OCI-LY1 (cell line): ENCODE measurements at regions not wholly inside any gene's neighbourhood (a gene's known extent, or its start where the extent isn't known, plus 50 kb on each side); places are given as distances from the start of the nearest gene placed in this dataset.

Experiments
- EZH2 ChIP-seq: fragments of 200-600 bp; sonication (generic), shearing (Covaris generic); IDR thresholded peaks from 2 replicates; pipeline ENCODE4 v1.8.0; 2017; ENCODE audit warnings: borderline replicate concordance, mixed run types, mild to moderate bottlenecking, antibody characterized with exemption, low read length, moderate library complexity, mixed read lengths
- TF ChIP-seq, protein P1 (sequence below): fragments of 200-600 bp; sonication (generic), shearing (Covaris generic); IDR thresholded peaks from 2 replicates; pipeline ENCODE4 v1.5.1; 2017; ENCODE audit warnings: mild to moderate bottlenecking, antibody characterized with exemption, low read length, moderate library complexity, mixed read lengths

DNA sequence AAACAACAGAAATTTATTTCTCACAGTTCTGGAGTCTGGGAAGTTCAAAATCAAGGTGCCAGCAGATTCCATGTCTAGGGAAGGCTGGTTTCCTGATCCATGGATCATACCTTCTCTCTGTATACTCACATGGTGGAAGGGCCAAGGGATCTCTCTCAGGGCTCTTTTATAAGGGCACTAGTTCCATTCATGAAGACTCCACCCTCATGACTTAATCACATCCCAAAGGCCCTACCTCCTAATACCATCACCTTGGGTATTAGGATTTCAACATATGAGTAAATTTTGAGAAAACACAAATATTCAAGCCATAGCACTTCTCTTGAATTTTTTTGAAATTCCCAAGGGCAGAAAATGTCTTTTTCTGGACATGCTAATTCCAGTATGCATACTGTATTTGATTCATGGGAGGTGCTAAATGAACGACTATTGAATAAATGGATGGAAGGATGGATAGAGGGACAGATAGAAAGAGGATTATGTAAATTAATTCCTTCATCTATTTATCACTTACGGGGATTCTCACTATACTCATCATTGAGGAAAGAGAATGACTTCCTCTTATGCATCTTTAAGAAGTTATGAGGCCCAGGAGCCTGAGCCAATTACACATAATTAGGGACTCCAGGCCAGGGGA lies 182.8 kb downstream of the NRIP1 start:
- TF ChIP-seq, protein P1, sequence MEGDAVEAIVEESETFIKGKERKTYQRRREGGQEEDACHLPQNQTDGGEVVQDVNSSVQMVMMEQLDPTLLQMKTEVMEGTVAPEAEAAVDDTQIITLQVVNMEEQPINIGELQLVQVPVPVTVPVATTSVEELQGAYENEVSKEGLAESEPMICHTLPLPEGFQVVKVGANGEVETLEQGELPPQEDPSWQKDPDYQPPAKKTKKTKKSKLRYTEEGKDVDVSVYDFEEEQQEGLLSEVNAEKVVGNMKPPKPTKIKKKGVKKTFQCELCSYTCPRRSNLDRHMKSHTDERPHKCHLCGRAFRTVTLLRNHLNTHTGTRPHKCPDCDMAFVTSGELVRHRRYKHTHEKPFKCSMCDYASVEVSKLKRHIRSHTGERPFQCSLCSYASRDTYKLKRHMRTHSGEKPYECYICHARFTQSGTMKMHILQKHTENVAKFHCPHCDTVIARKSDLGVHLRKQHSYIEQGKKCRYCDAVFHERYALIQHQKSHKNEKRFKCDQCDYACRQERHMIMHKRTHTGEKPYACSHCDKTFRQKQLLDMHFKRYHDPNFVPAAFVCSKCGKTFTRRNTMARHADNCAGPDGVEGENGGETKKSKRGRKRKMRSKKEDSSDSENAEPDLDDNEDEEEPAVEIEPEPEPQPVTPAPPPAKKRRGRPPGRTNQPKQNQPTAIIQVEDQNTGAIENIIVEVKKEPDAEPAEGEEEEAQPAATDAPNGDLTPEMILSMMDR: no peak
- TF ChIP-seq EZH2: no peak
